ENCODE measurements at regions not wholly inside any gene's neighbourhood (a gene's known extent, or its start where the extent isn't known, plus 50 kb on each side); places are given as distances from the start of the nearest gene placed in this dataset.

DNA sequence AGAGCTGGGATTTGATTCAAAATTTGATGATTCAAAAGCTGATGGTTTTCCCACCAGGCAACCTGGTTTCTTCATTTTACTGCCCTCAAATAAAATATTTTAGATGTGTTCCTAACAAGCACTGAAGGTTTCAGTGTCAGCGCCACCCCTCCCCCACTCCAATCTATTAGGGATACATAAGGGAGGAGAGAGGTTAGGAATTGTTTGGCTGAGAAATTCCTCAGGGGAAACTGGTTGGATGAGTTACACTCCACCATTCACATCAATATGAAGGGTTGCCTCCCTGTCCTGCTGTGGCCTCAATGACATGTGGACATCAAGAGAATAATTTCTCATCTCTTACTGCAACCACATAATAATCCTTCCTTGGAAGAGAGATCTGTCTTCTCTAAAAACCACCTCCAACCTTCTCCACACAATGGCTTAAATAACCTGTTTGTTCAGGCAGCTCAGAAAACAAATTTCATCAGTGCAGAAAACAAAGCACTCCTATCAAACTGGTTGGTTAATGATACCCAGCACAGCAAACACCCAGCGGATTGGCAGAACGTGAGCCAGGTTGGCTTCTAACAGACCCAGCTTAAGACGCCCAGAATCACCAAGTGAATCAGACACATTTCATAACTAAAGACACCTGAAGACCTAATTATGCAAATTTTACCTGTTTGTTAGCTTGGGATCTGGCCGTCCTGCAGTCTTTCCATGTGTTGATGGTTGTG is 136.0 kb upstream of the SGK1 start:
- DNase-seq (ENCODE audit: low read depth, low spot score) = no peak
- H3K27ac ChIP-seq = peak overlapping the region; percentile 1

DNA sequence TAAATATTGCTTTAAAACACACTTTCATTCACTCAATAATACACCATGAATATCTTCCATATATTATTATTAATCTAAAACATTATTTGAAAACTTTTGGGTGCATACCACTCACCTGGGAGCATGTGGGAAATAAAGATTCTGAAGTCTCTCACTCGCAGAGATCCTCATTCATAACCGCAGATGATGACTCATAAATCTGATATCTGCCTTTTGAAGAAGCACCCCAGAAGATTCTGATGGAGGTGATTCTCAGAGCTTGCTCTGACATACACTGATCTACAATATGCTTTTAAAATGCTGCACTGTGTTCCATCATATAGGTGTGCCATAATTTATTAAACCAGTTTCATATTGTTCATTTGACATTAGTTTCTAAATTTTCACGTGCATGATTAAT is 135.0 kb upstream of the SGK1 start:
- DNase-seq (ENCODE audit: low read depth, low spot score) = no peak
- no peak overlapping the region for H3K27ac ChIP-seq

DNA sequence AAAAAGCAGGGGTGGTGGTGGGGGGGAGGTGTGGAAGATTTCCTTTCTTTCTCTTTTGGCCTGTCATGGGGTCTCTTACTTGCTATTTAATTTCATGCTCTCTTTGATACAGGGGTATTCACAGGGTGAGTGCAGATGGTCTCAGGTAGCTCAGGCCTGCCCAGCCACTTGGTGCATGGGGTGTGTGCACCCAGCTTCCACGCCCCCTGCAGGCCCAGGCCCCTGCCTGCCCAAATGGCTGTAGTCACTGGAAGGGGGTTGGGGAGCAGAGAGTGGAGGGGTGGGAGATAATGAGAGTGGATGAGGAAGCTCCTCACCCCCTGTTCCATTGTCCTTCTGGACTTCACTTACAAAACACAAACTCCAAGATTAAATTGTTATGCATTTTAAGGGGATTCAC is 133.6 kb upstream of the SGK1 start:
- H3K27ac ChIP-seq = no peak overlapping the region
- DNase-seq (ENCODE audit: low read depth, low spot score) = no peak

DNA sequence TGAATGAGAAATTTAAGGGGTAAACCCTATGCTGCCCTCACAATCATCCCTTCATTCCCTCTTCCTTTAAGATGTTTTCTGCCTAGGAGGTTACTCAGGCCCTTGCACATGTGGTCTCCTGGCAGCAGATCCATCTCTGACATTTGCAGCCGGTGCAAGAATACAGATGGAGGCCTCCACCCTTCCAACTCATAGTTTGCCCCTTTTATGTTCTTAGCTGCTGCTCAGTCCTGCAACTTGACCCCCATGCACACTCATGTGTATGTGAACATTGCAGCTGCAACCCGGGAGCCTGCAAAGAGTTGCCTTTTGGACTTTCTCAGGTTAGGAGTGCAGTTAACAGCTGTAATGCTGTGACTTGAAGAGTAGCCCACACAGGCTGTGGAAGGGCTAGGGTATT is 131.9 kb upstream of the SGK1 start:
- DNase-seq (ENCODE audit: low read depth, low spot score) = no peak
- H3K27ac ChIP-seq = no peak overlapping the region

DNA sequence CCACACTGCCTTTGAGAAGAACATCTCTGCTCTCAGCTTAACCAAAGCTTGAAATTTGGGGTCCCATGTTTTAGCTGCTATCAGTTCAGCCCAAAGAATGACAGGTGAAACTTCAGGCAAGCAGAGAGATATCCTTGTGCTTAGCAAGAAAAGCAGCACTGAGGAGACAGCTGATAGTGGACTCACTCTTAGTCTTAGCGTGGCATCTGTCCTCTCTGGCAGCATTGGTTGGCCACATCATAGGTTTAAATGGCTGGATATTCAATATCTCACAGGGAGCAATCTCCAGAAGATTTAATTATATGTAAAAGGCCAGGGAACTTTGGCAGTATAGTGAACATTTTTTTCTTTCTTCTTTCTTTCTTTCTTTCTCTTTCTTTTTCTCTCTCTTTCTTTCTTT is 131.1 kb upstream of the SGK1 start:
- no peak for DNase-seq (ENCODE audit: low read depth, low spot score)
- H3K27ac ChIP-seq = peak overlapping the region; percentile 66

DNA sequence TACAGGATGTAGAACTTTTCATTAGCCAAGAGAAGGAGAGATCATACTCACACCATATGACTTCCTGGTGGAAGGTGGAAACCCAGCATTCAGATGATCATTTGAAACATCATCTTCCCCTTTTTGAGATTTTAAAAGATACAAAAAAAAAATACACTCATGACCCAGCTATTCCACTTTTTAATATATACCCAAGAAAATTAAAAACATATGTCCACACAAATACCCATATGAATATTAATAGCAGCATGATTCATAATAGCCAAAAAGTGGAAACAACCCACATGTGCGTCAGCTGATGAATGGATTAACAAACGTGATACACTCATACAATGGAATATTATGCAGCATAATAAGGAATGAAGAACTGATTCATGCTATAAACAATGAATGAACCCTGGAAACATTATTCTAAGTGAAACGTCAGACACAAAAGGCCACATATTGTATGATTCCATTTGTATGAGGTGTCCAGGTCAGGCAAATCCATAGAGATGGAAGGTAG is 130.0 kb upstream of the SGK1 start:
- H3K27ac ChIP-seq = peak overlapping the region; percentile 66
- DNase-seq (ENCODE audit: low read depth, low spot score) = peak; percentile 77

DNA sequence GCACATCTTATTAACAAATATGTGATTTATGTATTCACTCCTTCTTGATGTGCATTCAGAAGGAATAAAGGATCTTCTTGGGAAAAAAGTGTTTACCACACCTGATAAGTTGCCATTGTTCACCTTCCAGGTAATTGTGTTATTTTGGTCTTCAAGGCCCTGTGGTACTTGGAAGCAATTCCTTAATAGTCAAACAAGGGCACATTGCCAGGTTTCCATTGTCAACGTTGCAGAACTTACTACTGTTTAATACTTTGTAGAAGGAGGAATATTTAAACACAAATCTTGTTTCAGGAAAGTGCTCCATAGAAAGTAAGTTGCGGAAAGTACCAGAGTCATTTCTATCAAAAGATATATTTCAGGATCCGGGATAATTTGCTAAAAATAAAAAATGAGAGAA is 129.5 kb upstream of the SGK1 start:
- H3K27ac ChIP-seq = peak overlapping the region; percentile 66
- no peak for DNase-seq (ENCODE audit: low read depth, low spot score)

DNA sequence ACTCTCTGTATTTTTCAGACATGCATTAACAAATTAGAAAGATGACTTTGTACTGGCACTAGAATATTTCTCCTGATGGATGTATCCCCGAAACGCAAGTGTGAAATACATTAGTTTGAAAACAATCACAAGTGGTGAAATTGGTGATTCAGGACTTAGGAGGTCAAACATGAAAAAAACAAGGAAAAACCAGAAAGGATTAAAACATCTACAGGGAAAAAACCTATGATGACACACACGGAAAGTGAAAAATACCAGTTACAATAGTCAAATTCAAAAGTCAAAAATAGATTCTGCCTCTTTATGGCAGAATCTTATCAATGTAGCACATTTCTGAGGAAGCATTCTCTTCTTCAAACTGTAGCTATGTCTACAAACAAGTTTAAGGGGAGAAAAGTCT is 129.0 kb upstream of the SGK1 start:
- H3K27ac ChIP-seq = peak overlapping the region; percentile 66

DNA sequence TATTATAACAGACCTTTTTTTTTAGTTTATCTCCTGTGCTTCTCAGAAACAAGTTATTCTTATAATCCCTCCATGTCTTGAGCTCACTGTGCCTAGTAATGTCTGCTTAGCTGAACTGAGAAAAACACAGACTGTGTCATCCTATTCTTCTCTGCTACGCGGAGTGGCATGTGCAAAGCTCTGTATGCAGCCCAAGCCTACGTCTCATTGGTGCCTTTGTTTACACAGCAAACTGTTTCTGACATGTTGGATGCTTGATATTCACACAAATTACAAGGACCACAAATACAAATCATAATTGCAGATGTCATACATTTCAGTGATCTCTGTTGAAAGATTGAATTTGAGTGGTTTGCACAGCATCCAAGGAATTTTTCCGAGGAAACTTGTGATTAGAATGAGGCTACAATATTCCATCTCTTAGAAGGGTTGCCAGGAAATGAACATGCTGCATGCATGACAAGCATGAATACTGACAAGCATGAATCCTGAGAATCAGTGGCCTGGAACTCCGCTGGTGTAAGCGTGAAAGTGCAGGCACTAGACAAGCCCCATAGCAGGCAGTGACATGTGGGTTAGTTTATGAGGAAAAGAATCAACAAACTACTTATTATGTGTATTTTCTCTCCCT is 128.4 kb upstream of the SGK1 start:
- DNase-seq (ENCODE audit: low read depth, low spot score) = no peak
- peak overlapping the region; percentile 66 for H3K27ac ChIP-seq

More for the DNA sequence above, 129.0 kb upstream of the SGK1 start:
- no peak for DNase-seq (ENCODE audit: low read depth, low spot score)

DNA sequence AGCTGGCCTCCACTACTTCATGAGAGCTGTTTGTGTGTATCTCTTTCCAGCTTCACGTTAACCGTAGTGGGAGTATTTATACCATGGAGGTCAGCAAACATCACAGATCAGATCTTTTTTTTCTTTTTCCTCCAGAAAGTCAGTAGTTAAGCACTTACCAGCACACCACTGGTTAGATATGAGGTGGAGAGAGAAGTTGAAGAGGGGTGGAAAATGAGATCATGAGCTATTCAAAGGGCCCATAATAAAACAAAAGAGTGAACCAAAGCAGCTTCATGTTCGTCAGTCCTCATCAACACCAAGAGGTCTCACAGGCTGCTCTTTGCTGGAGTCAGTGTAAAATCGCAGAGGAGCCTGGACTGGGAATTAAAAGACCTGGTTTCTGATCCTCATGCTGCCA is 125.1 kb upstream of the SGK1 start:
- no peak for DNase-seq (ENCODE audit: low read depth, low spot score)
- H3K27ac ChIP-seq = no peak overlapping the region

DNA sequence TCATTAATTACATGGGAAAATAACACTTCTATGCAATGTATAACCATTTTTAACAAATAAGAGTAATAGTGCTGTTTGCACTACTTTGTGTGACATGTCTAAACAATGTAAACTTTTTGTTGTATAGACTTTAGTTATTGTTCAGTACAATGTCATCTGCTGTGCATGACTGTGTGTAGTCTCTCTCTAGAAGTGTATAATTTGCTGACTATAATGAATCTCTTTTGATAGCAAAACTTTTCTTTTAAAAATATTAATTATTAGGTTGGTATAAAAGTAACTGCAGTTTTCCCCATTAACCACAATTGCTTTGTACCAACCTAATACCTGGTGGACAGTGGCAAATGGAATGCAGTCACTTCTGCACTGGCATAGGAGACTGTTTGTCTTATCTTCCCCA is 124.2 kb upstream of the SGK1 start:
- no peak for DNase-seq (ENCODE audit: low read depth, low spot score)

DNA sequence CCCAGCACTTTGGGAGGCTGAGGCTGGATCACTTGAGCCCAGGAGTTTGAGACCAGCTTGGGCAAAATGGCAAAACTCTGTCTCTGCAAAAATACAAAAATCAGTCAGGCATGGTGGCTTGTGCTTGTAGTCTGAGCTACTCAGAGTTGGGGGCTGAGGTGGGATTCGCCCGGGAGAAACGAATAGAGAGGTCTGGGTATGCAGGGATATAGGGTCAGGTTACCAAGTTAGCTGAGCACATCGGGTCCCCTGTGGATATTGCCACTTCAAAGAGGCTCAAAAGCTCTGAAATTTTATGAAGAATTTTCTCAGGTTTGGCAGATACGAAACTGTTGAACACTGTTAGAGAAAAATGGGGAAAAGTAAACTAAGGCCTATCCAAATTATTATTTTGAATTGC is 120.9 kb upstream of the SGK1 start:
- H3K27ac ChIP-seq = no peak overlapping the region
- no peak for DNase-seq (ENCODE audit: low read depth, low spot score)

More for the DNA sequence above, 124.2 kb upstream of the SGK1 start:
- H3K27ac ChIP-seq = no peak overlapping the region

DNA sequence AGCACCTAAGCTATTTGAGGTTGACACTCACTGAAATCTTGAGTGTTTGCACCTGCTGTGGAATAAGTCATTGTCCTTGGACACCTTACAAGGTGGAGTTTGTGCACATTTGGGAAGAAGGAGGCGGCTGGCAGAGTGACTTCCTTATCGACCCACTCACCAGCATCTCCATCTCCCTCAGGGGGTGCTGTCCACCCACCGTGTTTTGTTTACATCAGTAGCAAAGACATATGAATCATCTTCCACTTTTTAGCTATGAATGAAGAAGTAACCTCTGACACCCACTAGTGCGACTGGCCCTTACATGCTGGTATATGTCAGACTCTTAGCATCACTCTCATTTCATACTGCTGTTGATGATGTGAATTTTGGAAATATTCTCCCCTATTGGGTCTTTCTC is 119.5 kb upstream of the SGK1 start:
- peak overlapping the region; percentile 88 for H3K27ac ChIP-seq
- DNase-seq (ENCODE audit: low read depth, low spot score) = no peak

DNA sequence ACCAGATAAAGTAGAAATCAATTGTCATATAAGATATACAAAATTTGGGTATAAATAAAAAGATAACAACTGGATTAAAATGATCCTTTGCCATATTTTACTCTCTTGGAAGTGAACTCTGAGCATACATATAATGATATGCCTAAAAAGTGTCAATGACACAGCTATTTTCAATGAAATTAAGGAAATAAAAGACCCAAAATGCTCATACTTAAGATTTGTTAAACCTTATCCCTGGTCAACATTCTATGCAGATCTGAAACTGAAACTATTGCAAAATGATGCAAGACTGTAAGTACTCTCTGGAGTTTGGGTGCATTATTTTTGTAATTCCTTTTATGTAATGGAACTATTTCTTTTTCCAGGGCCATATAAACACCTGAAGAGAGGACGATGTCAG is 119.0 kb upstream of the SGK1 start:
- no peak for DNase-seq (ENCODE audit: low read depth, low spot score)
- H3K27ac ChIP-seq = peak overlapping the region; percentile 88

DNA sequence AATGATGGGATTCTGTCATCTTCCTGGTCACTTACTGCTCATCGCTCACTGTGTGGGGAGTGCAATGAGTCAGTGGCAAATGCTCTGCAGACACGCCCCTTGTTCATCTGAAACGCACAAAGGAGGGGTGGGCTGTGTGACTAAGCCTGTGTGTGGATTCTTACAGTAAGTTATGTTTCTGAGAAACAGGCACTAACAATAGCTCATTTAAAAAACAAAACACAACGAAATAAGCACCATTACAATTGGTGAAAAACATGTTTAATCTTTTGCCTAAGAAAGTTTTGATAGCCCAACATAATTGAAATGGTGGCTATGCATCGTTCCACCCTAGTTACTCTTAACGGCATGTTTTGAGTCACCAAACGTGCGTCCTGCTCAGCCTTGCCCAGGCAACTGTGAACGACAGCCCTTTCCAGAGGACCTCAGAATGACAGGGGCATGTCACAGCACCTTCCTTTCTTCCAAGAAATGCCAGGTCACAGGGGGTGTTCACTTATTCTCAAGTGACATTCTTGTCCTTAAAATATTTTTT is 118.4 kb upstream of the SGK1 start:
- peak; percentile 92 for DNase-seq (ENCODE audit: low read depth, low spot score)
- H3K27ac ChIP-seq = peak overlapping the region; percentile 88

DNA sequence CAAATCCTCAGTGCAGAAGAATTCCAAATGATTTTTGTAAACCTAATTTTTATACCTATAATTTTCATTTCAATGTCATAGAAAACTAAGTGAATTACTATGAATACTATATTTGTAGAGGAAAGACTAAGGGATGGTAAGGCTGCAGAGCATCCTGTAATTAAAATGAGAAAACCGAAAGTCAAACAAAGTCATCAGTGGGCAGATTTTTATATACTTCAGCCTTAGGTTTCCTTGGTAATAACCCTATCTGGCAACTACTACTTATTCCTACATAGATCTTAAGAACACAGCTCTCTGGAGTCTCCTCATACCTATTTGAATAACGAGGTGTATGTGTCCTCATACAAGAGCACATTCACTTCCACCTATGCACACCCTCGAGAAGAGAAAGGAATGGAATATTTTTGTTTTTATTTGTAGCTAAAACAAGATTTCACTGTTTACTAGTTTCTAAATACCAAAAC is 117.9 kb upstream of the SGK1 start:
- DNase-seq (ENCODE audit: low read depth, low spot score) = no peak
- peak overlapping the region; percentile 88 for H3K27ac ChIP-seq

DNA sequence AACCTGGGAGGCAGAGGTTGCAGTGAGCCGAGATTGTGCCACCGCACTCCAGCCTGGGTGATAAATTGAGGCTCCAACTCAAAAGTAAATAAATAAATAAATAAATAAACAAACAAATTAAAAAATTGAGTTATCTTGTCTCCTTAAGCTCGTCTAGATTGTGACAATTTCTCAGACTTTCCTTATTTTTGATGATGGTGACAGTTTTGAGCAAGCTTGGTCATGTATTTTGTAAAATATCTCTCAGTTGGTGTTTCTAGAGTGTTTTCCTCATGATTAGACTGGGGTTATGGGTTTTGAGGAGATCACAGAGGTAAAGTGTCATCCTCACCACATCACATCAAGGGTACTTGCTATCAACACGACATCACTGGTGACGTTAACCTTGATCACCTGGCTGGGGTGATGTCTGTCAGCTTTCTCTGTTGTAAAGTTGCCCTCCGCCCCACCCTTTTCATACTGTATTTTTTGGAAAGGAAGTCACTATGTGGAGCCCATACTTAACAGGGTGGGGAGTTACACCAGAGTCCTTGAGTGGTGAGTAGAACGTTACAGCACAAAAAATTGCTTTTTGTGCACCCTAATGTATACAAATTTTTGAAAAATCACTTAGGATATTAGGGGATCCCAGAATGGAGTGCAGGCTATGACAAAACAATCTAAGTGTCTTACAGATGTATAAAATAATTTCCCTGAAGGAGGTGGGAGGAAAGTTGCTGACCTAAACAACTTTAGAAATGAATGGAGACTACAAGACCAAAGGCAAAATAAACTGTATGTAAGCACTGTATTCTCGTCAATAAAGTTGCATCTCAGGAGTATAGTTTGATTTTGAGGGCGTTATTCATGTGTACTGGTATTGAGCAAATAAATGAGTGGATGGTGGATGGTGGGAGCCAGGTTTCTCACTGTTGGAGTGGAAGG is 116.4 kb upstream of the SGK1 start:
- no peak overlapping the region for H3K27ac ChIP-seq
- DNase-seq (ENCODE audit: low read depth, low spot score) = no peak

DNA sequence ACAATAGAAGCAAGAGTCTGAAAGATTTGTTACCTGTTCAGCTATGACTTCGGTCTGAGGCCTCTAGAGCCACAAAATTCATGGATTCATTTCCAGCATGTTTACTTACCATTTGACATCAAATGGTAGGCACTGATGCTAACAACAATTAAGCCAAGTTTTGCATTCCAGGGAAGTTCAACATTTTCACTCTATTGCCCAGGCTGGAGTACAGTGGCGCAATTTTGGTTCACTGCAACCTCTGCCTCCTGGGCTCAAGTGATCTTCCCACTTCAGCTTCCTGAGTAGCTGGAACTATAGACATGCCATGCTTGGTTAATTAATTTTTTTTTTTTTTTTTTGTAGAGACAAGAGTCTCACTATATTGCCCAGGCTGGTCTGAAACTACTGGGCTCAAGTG is 114.1 kb upstream of the SGK1 start:
- no peak overlapping the region for H3K27ac ChIP-seq
- no peak for DNase-seq (ENCODE audit: low read depth, low spot score)

DNA sequence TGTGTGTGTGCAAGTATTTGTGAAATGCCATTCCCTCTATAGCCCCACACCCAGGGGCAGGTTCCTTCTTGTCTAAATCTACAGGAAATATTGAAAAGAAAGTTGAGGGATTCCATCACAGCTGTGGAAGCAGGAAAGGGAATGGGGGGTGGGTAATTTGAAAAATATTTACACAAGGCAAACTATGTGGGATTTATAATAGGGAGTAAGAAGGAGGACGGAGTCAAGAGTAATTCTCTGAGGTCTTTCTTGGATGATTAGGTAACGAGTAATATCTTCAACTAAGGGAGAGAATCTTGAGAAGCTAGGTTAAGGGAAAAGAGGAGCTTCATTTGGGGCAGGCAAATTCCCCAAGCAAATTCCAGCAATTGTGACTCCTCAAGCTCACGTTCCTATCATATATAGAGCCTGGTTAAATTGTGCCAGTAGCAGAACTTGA is 113.5 kb upstream of the SGK1 start:
- peak overlapping the region; percentile 1 for H3K27ac ChIP-seq
- no peak for DNase-seq (ENCODE audit: low read depth, low spot score)

DNA sequence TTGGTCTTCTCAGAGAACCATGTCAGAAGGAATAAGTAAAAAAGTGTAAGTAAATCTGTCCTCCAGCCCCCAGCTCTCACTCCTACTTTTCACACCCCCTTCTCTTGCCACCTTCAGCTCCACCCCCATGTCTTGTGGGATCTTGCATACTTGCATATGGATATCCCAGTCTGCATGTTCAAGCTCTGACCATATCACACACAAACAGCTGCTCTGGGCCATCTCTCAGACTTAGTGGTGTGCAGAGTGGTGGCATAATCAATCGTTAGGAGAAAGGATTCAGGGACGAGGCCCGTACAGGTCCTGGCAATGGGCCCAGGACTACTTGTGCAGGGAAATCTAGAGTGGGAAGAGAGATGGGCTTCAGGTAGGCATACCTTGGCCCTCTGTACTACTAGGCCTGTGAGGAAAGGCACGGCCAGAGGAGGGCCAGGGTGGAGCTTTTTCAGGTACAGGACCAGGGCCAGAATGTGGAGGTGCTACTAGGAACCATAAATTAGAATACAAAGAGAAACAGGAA is 112.0 kb upstream of the SGK1 start:
- H3K27ac ChIP-seq = no peak overlapping the region
- no peak for DNase-seq (ENCODE audit: low read depth, low spot score)

All from epithelial cell of prostate (primary cell).